Psoas muscle (tissue), 7 donors: ENCODE measurements at regions not wholly inside any gene's neighbourhood (a gene's known extent, or its start where the extent isn't known, plus 50 kb on each side); places are given as distances from the start of the nearest gene placed in this dataset.
"Not testable (repeated sequence)": the region's sequence is repeated elsewhere in the genome, so short reads cannot be mapped to it uniquely, and the experiment has no call there.

Experiments
- ATAC-seq, 4 donors: fragments of 200-7000 bp; cut with Tn5 transposase; one replicate each; pipeline ENCODE4 v1.9.1; 2020; ENCODE audit warnings: moderate library complexity in 3 of 4, mild to moderate bottlenecking in 2 of 4
- DNase-seq, 2 donors: peaks; one replicate each; pipeline ENCODE4 v3.0.0-alpha.2; 2020
- H3K27ac ChIP-seq: fragments of 200-600 bp; one replicate; pipeline ENCODE4 v1.8.0; 2022
- H3K27me3 ChIP-seq, 3 donors: fragments of 200-600 bp in 1 of 3; one replicate each; pipeline versions ENCODE4 v1.6.1 to v1.8.0; 2013 to 2022; ENCODE audit warnings: low read length in 2 of 3, mild to moderate bottlenecking in 2 of 3, moderate library complexity in 1 of 3; ENCODE audit not compliant: insufficient read depth in 3 of 3
- H3K36me3 ChIP-seq, 2 donors: fragments of 200-600 bp in 1 of 2; one replicate each; pipeline versions ENCODE4 v1.6.1 to v1.8.0; 2013 to 2022; ENCODE audit warnings: low read depth in 1 of 2, mild to moderate bottlenecking in 1 of 2, moderate library complexity in 1 of 2; ENCODE audit not compliant: insufficient read depth in 1 of 2
- H3K4me1 ChIP-seq: fragments of 200-600 bp; one replicate; pipeline ENCODE4 v1.8.0; 2022
- H3K4me3 ChIP-seq: fragments of 200-600 bp; one replicate; pipeline ENCODE4 v1.8.0; 2022; ENCODE audit warnings: mild to moderate bottlenecking
- H3K9me3 ChIP-seq: fragments of 200-600 bp; one replicate; pipeline ENCODE4 v1.8.0; 2022
- WGBS, 3 donors: extraction: QIAGEN DNeasy Blood & Tissue Kit; methylation state at CpG; one replicate each; pipeline versions ENCODE4 v1.1.6 to v1.1.7; 2013; 5-methylcytosine and 5-hydroxymethylcytosine counted together
- intact Hi-C, 2 donors: fragments of 100-400 bp; cut with DNase I; formaldehyde crosslinking; loops; one replicate each; pipeline versions ENCODE4 v1.11.0 to v1.14.2; 2022
- TF ChIP-seq, protein P1 (sequence below): fragments of 200-600 bp; IDR thresholded peaks from one replicate; pipeline ENCODE4 v1.8.0; 2022; ENCODE audit warnings: antibody characterized with exemption
- donor health status: healthy with polysubstance abuse.
- donor health status: DM: no; HTN: no; CAD: no; lungs with moderate emphysema.
- donor health status: Bipolar disorder and iron deficiency.
- donor health status: healthy.
- donor health status: DM: yes; HTN: yes; CAD: no.
- donor health status: DM: no; HTN: no; CAD: no.
- donor health status: DM: yes; HTN: yes; CAD: no.

DNA sequence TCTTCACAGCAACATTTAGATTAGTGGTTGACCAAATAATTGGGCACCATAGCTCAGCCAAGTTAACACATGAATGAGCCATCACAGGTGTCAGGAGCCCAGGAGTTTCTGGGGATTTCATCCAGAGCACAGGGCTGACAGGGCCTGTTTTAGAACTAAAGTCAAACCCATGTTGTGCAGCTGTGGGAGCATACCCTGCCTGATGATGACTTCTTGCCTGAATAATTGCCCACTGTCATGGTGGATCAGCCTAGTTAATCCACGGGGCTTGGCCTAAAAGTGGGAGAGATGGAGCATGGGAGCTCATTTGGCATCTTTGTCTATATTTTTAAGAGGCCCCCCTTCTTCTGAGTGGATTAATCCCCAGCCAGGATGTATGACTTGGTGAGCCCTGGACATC lies 105.6 kb upstream of the GDNF start:
- Histone ChIP-seq H3K4me1 (no peaks in the 10 kb centered on the region), H3K27ac (no peak overlapping the region), H3K4me3 (no peak overlapping the region), H3K9me3 (no peaks in the 10 kb centered on the region), H3K36me3 (no peaks in the 10 kb centered on the region), H3K27me3 (no peaks in the 10 kb centered on the region)
- DNase-seq (no peak), ATAC-seq (no peak)
- intact Hi-C loops = no loop called here
- TF ChIP-seq, protein P1, sequence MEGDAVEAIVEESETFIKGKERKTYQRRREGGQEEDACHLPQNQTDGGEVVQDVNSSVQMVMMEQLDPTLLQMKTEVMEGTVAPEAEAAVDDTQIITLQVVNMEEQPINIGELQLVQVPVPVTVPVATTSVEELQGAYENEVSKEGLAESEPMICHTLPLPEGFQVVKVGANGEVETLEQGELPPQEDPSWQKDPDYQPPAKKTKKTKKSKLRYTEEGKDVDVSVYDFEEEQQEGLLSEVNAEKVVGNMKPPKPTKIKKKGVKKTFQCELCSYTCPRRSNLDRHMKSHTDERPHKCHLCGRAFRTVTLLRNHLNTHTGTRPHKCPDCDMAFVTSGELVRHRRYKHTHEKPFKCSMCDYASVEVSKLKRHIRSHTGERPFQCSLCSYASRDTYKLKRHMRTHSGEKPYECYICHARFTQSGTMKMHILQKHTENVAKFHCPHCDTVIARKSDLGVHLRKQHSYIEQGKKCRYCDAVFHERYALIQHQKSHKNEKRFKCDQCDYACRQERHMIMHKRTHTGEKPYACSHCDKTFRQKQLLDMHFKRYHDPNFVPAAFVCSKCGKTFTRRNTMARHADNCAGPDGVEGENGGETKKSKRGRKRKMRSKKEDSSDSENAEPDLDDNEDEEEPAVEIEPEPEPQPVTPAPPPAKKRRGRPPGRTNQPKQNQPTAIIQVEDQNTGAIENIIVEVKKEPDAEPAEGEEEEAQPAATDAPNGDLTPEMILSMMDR = no peak
- WGBS, 3 donors = 23 to 47% (median 41%) methylated on average over 1 of the region's 1 CpG

DNA sequence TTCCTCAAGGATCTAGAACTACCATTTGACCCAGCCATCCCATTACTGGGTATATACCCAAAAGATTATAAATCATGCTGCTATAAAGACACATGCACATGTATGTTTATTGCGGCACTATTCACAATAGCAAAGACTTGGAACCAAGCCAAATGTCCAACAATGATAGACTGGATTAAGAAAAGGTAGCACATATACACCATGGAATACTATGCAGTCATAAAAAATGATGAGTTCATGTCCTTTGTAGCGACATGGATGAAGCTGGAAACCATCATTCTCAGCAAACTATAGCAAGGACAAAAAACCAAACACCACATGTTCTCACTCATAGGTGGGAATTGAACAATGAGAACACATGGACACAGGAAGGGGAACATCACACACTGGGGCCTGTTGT lies 103.3 kb upstream of the GDNF start:
- H3K9me3 ChIP-seq, DNase-seq, H3K27ac ChIP-seq, H3K36me3 ChIP-seq, H3K4me3 ChIP-seq, H3K4me1 ChIP-seq, H3K27me3 ChIP-seq, ATAC-seq, intact Hi-C loops: not testable (repeated sequence)
- WGBS, 3 donors = 92 to 98% (median 92%) methylated on average over 2 of the region's 2 CpGs

DNA sequence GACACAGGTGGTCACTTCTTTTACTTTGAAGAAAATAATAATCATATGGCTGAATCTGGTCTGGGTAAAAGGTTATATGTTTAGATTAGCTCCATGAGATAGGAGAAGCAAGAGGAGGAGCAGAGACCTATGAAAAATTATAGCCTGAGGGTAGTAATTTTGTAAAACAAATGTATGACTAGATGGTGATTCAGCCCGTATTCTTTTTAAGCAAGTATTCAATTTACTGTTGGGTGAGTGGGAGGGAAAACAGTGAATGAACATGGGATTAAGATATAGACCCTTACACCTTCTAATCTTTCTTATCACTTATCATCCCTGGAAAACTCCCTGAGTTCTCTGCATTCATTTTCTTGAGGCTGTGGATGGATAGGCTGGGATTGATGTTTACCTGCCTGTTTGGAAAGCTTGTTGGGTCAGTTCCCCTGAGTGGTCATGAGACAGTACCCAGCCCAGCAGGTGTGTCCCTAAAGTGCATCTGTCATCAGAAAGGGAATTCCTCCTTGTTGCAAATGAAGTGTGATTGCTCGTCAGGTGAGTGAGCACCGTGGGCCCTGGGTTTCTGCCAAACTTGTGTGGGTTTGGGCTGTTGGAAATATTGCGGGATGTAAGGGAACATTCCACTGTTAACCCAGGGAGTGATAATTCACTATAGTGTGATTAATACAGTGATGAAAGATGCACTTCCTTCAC lies 101.2 kb upstream of the GDNF start:
- ATAC-seq (no peak), DNase-seq (no peak)
- H3K27me3 ChIP-seq = peaks cover 0 to 3% (median 2%) of the 10 kb centered on the region in 3 donors
- no peaks in the 10 kb centered on the region for H3K36me3 ChIP-seq
- intact Hi-C loops = no loop called here
- no peaks in the 10 kb centered on the region for H3K4me1 ChIP-seq
- TF ChIP-seq, protein P1 = no peak
- H3K4me3 ChIP-seq = no peak overlapping the region
- 68 to 71% (median 69%) methylated on average over 4 of the region's 4 CpGs for WGBS, 3 donors
- peaks cover 7% of the 10 kb centered on the region for H3K9me3 ChIP-seq
- no peak overlapping the region for H3K27ac ChIP-seq

DNA sequence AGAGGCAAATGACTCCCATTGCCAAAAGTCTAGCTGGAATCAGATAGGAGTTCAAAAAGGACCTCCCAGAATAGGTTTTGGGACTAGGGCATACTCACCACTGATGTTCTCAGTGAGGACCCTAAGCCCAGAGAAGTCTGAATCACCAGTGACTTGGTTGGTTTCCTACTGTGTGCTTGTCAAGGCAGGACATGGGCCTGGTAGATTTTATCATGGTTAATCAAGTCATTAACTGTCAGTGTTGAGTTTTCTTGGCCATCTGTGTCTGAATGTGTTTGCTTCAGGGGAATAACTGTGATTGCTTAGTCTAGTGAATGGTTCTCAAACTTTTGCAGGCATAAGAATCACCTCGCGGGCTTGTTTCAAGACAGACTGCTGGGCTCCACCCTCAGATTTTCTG lies 99.0 kb upstream of the GDNF start:
- peaks cover 0 to 3% (median 2%) of the 10 kb centered on the region in 3 donors for H3K27me3 ChIP-seq
- no peak for ATAC-seq
- H3K9me3 ChIP-seq = peaks cover 7% of the 10 kb centered on the region
- H3K27ac ChIP-seq = no peak overlapping the region
- no peak for DNase-seq
- H3K4me3 ChIP-seq = no peak overlapping the region
- TF ChIP-seq, protein P1 = no peak
- intact Hi-C loops = no loop called here
- no peaks in the 10 kb centered on the region for H3K36me3 ChIP-seq
- 89 to 98% (median 92%) methylated on average over 2 of the region's 2 CpGs for WGBS, 3 donors
- no peaks in the 10 kb centered on the region for H3K4me1 ChIP-seq

DNA sequence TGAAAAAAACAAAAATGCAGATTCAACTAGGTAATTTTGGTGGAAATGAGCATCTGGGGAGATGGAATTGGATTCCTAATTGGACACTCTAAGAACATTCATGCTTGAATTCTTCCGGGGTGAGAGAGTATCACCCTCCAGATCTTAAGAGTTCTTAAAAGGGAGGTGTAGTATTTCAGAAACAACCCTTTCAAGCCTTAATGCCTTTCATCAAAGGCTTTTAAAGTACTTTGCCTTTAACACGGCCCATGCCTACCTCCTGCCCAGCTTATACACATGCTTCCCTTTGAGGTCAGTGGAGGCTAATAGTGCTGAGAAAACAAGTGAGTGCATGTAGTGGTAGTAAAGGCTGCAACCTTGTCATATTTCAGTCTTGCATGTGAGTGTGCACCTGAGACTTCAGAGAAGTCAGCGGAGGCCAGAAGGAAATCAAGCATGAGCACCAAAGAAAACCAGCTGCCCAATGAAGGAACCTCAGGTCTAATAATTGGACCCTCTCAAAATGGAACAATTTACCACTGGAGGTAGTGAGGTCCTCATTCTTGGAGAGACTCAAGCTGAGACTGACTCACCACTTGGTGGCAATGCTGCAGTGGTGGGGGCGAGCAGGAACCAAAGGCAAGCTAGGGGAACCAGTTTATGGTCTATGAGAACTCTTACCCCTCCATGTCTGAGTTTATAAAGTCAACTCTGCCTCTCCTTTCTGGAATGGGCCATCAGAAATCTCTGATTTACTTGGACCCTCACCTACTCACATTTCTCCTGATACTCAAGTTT lies 98.4 kb upstream of the GDNF start:
- Histone ChIP-seq H3K36me3 (no peaks in the 10 kb centered on the region), H3K4me3 (no peak overlapping the region), H3K27me3 (peaks cover 0 to 3% (median 2%) of the 10 kb centered on the region in 3 donors), H3K4me1 (no peaks in the 10 kb centered on the region), H3K9me3 (peaks cover 7% of the 10 kb centered on the region), H3K27ac (no peak overlapping the region)
- WGBS, 3 donors = 32 to 39% (median 34%) methylated on average over 4 of the region's 4 CpGs
- ATAC-seq (no peak), DNase-seq (no peak)
- intact Hi-C loops = no loop called here
- TF ChIP-seq, protein P1 = no peak
